Psoas muscle (tissue), 7 donors: ENCODE measurements at regions not wholly inside any gene's neighbourhood (a gene's known extent, or its start where the extent isn't known, plus 50 kb on each side); places are given as distances from the start of the nearest gene placed in this dataset.

Experiments used
- ATAC-seq, 4 donors: fragments of 200-7000 bp; cut with Tn5 transposase; one replicate each; pipeline ENCODE4 v1.9.1; 2020; ENCODE audit warnings: moderate library complexity in 3 of 4, mild to moderate bottlenecking in 2 of 4
- DNase-seq, 2 donors: peaks; one replicate each; pipeline ENCODE4 v3.0.0-alpha.2; 2020
- H3K27ac ChIP-seq: fragments of 200-600 bp; one replicate; pipeline ENCODE4 v1.8.0; 2022
- H3K27me3 ChIP-seq, 3 donors: fragments of 200-600 bp in 1 of 3; one replicate each; pipeline versions ENCODE4 v1.6.1 to v1.8.0; 2013 to 2022; ENCODE audit warnings: low read length in 2 of 3, mild to moderate bottlenecking in 2 of 3, moderate library complexity in 1 of 3; ENCODE audit not compliant: insufficient read depth in 3 of 3
- H3K36me3 ChIP-seq, 2 donors: fragments of 200-600 bp in 1 of 2; one replicate each; pipeline versions ENCODE4 v1.6.1 to v1.8.0; 2013 to 2022; ENCODE audit warnings: low read depth in 1 of 2, mild to moderate bottlenecking in 1 of 2, moderate library complexity in 1 of 2; ENCODE audit not compliant: insufficient read depth in 1 of 2
- H3K4me1 ChIP-seq: fragments of 200-600 bp; one replicate; pipeline ENCODE4 v1.8.0; 2022
- H3K4me3 ChIP-seq: fragments of 200-600 bp; one replicate; pipeline ENCODE4 v1.8.0; 2022; ENCODE audit warnings: mild to moderate bottlenecking
- H3K9me3 ChIP-seq: fragments of 200-600 bp; one replicate; pipeline ENCODE4 v1.8.0; 2022
- CTCF ChIP-seq: fragments of 200-600 bp; IDR thresholded peaks from one replicate; pipeline ENCODE4 v1.8.0; 2022; ENCODE audit warnings: antibody characterized with exemption
- WGBS, 3 donors: extraction: QIAGEN DNeasy Blood & Tissue Kit; methylation state at CpG; one replicate each; pipeline versions ENCODE4 v1.1.6 to v1.1.7; 2013; 5-methylcytosine and 5-hydroxymethylcytosine counted together
- intact Hi-C, 2 donors: fragments of 100-400 bp; cut with DNase I; formaldehyde crosslinking; loops; one replicate each; pipeline versions ENCODE4 v1.11.0 to v1.14.2; 2022
- donor health status: healthy with polysubstance abuse.
- donor health status: DM: no; HTN: no; CAD: no; lungs with moderate emphysema.
- donor health status: Bipolar disorder and iron deficiency.
- donor health status: healthy.
- donor health status: DM: yes; HTN: yes; CAD: no.
- donor health status: DM: no; HTN: no; CAD: no.
- donor health status: DM: yes; HTN: yes; CAD: no.

- WGBS, 3 donors: 82 to 84% (median 83%) methylated on average over 8 of the region's 8 CpGs
- H3K4me3 ChIP-seq: no peak overlapping the region
- intact Hi-C loops: no loop called here
- TF ChIP-seq CTCF: no peak
- H3K27me3 ChIP-seq: peaks cover 0 to 68% (median 6%) of the 10 kb centered on the region in 3 donors
- no peaks in the 10 kb centered on the region for H3K9me3 ChIP-seq
- no peak overlapping the region for H3K27ac ChIP-seq
- H3K4me1 ChIP-seq: no peaks in the 10 kb centered on the region
- H3K36me3 ChIP-seq: no peaks in the 10 kb centered on the region
- no peak for DNase-seq
- no peak for ATAC-seq
These were observed 125.7 kb downstream of the MRM1 start for GRCh38 chr17:36727052-36727451.

DNA sequence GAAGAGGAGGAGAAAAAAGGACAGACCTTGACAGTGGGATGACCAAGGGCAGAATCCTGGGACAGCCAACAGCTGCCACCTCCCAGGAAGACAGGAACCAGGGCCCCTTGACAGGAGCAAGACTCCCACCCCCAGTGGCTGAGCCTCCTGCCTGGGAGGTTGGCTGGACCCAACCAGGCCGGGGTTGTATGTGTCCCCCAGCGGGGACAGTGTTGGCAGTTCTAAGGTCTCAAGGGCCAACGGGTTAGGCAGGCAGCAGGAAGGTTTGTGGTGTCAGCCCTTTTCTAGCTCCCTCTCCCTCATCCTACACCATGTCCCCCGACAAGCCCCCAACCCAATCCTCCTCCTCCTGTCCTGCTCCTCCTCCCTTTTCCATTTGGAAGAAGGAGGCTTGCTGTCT, 126.2 kb downstream of the MRM1 start:
- no peaks in the 10 kb centered on the region for H3K36me3 ChIP-seq
- no peaks in the 10 kb centered on the region for H3K9me3 ChIP-seq
- H3K4me1 ChIP-seq: no peaks in the 10 kb centered on the region
- H3K27ac ChIP-seq: no peak overlapping the region
- peaks cover 0 to 63% (median 6%) of the 10 kb centered on the region in 3 donors for H3K27me3 ChIP-seq
- DNase-seq (no peak), ATAC-seq (no peak)
- TF ChIP-seq CTCF: no peak
- no peak overlapping the region for H3K4me3 ChIP-seq
- WGBS, 3 donors: 11 to 19% (median 16%) methylated on average over 4 of the region's 4 CpGs
- intact Hi-C loops: no loop called here

GRCh38 chr17:36728030-36728991, 126.9 kb downstream of the MRM1 start:
- no peaks in the 10 kb centered on the region for H3K4me1 ChIP-seq
- ATAC-seq (no peak), DNase-seq (no peak)
- no peaks in the 10 kb centered on the region for H3K36me3 ChIP-seq
- H3K4me3 ChIP-seq: no peak overlapping the region
- H3K27ac ChIP-seq: no peak overlapping the region
- WGBS, 3 donors: 20 to 27% (median 20%) methylated on average over 30 of the region's 30 CpGs
- TF ChIP-seq CTCF: no peak
- no peaks in the 10 kb centered on the region for H3K9me3 ChIP-seq
- intact Hi-C loops: no loop called here
- peaks cover 0 to 63% (median 9%) of the 10 kb centered on the region in 3 donors for H3K27me3 ChIP-seq

GRCh38 chr17:36730095-36730808, 128.9 kb downstream of the MRM1 start:
- ATAC-seq (no peak), DNase-seq (no peak)
- Histone ChIP-seq H3K27ac (no peak overlapping the region), H3K27me3 (peaks cover 0 to 59% (median 9%) of the 10 kb centered on the region in 3 donors), H3K36me3 (no peaks in the 10 kb centered on the region), H3K4me3 (no peak overlapping the region), H3K9me3 (no peaks in the 10 kb centered on the region), H3K4me1 (no peaks in the 10 kb centered on the region)
- no peak for TF ChIP-seq CTCF
- WGBS, 3 donors: 64 to 69% (median 68%) methylated on average over 9 of the region's 9 CpGs
- intact Hi-C loops: no loop called here
